ENCODE measurements at regions not wholly inside any gene's neighbourhood (a gene's known extent, or its start where the extent isn't known, plus 50 kb on each side); places are given as distances from the start of the nearest gene placed in this dataset.

DNA sequence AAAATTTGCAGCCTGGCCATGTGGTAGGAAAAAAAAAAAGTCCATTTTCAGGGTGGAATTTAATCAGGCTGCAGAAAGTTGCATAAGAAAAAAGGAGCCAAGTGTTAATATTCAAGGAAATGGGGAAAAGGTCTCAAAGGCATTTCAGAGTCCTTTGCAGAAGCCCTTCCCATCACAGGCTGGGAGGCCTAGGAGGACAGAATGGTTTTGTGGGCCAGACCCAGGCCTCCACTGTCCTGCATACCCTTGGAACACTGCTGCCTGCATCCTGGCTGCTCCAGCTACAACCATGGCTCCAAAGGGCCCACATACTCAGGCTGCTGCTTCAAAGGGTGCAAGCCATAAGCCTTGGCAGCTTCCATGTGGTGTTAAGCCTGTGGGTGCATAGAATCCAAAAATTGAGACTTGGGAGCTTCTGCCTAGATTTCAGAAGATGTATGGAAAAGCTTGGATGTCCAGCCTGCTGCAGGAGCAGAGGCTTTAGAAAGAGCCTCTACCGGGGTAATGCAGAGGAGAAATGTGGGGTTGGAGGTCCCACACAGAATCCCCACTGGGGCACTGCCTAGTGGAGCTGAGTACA lies 239.0 kb upstream of the STXBP5 start:
- Histone ChIP-seq H3K4me1 (peaks cover 0 to 33% (median 0%) of the 10 kb centered on the region in 3 donors), H3K27me3 (no peaks in the 10 kb centered on the region), H3K9me3 (peaks cover 0 to 9% (median 8%) of the 10 kb centered on the region in 3 donors), H3K4me3 (no peak overlapping the region), H3K36me3 (no peaks in the 10 kb centered on the region), H3K27ac (no peak overlapping the region)
- intact Hi-C loops (cut with DNase I) = no loop called here
- TF ChIP-seq, protein P1, sequence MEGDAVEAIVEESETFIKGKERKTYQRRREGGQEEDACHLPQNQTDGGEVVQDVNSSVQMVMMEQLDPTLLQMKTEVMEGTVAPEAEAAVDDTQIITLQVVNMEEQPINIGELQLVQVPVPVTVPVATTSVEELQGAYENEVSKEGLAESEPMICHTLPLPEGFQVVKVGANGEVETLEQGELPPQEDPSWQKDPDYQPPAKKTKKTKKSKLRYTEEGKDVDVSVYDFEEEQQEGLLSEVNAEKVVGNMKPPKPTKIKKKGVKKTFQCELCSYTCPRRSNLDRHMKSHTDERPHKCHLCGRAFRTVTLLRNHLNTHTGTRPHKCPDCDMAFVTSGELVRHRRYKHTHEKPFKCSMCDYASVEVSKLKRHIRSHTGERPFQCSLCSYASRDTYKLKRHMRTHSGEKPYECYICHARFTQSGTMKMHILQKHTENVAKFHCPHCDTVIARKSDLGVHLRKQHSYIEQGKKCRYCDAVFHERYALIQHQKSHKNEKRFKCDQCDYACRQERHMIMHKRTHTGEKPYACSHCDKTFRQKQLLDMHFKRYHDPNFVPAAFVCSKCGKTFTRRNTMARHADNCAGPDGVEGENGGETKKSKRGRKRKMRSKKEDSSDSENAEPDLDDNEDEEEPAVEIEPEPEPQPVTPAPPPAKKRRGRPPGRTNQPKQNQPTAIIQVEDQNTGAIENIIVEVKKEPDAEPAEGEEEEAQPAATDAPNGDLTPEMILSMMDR (IDR thresholded peaks at IDR 0.05) = no peak
- no peak for TF ChIP-seq POLR2A (IDR thresholded peaks at IDR 0.05)
- DNase-seq = no peak
- WGBS, 2 donors = 75 to 83% methylated on average over 1 of the region's 1 CpG

DNA sequence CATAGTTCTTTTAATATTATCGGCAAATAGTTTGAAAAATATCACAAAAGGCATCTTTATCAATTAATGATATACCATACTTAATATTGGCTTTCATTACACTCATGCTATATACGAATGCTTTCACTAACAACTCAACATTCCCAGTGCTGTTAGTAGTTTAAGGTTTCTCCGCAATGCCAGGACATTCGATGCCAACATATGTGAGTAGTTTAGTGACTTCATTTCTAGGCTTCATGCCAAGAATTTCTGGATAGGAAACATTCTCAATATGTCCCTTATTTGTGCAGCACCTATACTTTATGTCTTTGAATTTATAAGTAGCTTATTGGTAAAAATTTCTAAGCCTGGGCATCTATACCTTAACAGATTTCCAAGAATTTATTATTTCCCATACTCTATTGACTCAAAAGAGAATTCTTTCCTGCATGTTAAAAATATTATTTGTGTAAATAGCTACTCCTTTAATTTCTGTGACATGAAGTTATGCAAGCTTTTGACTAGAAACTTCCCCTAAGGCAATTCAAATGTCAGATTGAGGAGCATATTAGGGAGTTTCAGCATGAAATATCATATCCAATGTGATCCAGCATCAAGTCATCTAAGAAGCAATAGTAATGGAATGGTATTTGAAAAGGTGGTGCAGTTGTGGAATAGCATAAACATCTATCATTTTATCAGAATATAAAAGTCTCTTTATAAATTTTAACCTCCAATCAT lies 236.0 kb upstream of the STXBP5 start:
- H3K36me3 ChIP-seq = no peaks in the 10 kb centered on the region
- TF ChIP-seq, protein P1 (IDR thresholded peaks at IDR 0.05) = no peak
- TF ChIP-seq POLR2A (IDR thresholded peaks at IDR 0.05) = no peak
- H3K4me1 ChIP-seq = peaks cover 0 to 11% (median 0%) of the 10 kb centered on the region in 3 donors
- H3K27me3 ChIP-seq = no peaks in the 10 kb centered on the region
- peaks cover 0 to 9% (median 8%) of the 10 kb centered on the region in 3 donors for H3K9me3 ChIP-seq
- 20 to 51% methylated on average over 4 of the region's 4 CpGs for WGBS, 2 donors
- no peak overlapping the region for H3K27ac ChIP-seq
- no peak for DNase-seq
- H3K4me3 ChIP-seq = no peak overlapping the region
- intact Hi-C loops (cut with DNase I) = no loop called here

DNA sequence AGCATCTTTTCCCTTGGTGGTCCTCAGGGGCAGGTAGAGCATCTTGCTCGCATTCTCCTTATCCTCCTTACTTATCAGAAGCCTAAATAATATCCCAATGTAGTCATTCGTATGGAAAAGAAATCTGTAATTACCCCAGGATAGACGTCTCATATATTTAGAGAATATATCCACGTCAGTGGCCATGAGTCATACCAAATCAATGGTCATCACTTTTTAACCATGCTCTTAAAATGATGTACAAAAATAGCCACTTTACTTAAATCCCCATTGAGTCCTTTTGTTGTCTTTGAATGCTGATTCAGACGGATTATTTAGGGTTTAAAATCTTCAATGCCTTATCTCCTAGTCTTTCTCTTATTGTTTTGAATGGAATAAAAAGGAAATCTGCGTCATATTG lies 231.7 kb upstream of the STXBP5 start:
- H3K9me3 ChIP-seq = no peaks in the 10 kb centered on the region
- no peak overlapping the region for H3K27ac ChIP-seq
- no peaks in the 10 kb centered on the region for H3K36me3 ChIP-seq
- WGBS, 2 donors = 83 to 85% methylated on average over 6 of the region's 6 CpGs
- no peaks in the 10 kb centered on the region for H3K27me3 ChIP-seq
- DNase-seq = no peak
- intact Hi-C loops (cut with DNase I) = no loop called here
- no peak overlapping the region for H3K4me3 ChIP-seq
- no peak for TF ChIP-seq POLR2A (IDR thresholded peaks at IDR 0.05)
- TF ChIP-seq, protein P1 (IDR thresholded peaks at IDR 0.05) = no peak
- peaks cover 0 to 13% (median 0%) of the 10 kb centered on the region in 3 donors for H3K4me1 ChIP-seq

DNA sequence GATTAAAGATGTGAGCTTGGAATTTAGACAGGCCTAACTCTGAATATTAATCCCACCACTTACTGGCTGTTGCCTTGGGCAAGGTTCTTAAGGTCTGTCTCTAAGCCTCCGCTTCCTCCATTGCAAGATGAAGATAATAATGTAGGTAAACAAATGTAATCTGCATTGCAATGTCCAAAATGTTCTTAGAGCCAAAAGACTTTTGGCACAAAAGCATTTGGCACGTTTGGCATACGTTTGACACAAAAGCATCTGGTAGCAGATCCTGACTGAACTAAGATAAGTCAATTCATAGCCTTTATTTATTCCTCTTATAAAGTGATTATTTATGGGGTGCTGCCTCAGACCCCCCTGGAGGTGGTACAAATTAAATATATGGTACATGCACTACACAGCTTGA lies 229.9 kb upstream of the STXBP5 start:
- Histone ChIP-seq H3K36me3 (no peaks in the 10 kb centered on the region), H3K4me1 (peaks cover 0 to 5% (median 0%) of the 10 kb centered on the region in 3 donors), H3K27me3 (no peaks in the 10 kb centered on the region), H3K9me3 (no peaks in the 10 kb centered on the region), H3K27ac (no peak overlapping the region), H3K4me3 (no peak overlapping the region)
- WGBS, 2 donors = 30 to 45% methylated on average over 3 of the region's 3 CpGs
- DNase-seq = no peak
- intact Hi-C loops (cut with DNase I) = no loop called here
- TF ChIP-seq, protein P1 (IDR thresholded peaks at IDR 0.05) = no peak
- no peak for TF ChIP-seq POLR2A (IDR thresholded peaks at IDR 0.05)

DNA sequence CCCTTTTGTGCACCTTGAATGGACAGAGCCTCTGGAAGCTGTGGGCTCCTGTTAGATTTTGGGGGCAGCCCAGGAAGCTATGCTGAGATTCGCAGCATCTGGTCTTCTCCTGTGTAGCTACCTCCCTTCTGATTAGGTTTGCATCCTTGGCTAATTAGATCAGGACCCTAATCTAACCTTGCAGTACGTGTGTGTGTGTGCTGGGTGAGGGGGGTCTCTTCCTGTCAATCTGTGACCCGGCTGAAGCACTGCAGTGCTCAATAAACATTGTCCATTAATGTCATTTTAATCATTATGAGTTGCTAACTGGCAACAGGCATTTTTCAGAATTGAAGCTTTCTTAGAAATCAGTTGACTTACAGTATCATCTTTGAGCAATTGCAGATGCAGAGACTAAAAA lies 229.1 kb upstream of the STXBP5 start:
- Histone ChIP-seq H3K27ac (no peak overlapping the region), H3K27me3 (no peaks in the 10 kb centered on the region), H3K4me3 (no peak overlapping the region), H3K36me3 (no peaks in the 10 kb centered on the region), H3K4me1 (peaks cover 0 to 5% (median 0%) of the 10 kb centered on the region in 3 donors), H3K9me3 (no peaks in the 10 kb centered on the region)
- no peak for DNase-seq
- TF ChIP-seq, protein P1 (IDR thresholded peaks at IDR 0.05) = no peak
- no peak for TF ChIP-seq POLR2A (IDR thresholded peaks at IDR 0.05)
- intact Hi-C loops (cut with DNase I) = no loop called here
- 40 to 52% methylated on average over 1 to 3 of the region's 3 CpGs for WGBS, 2 donors

All from esophagus squamous epithelium (tissue), 5 donors.